Cerebellar cortex (tissue), 1 donor: ENCODE measurements at regions not wholly inside any gene's neighbourhood (a gene's known extent, or its start where the extent isn't known, plus 50 kb on each side); places are given as distances from the start of the nearest gene placed in this dataset.
A peak's percentile ranks its signal among the peaks of the same experiment; 100 is the strongest.
"Not testable (repeated sequence)": the region's sequence is repeated elsewhere in the genome, so short reads cannot be mapped to it uniquely, and the experiment has no call there.

Experiments
- DNase-seq: peaks from one replicate; pipeline ENCODE4 v3.0.0-alpha.2; 2015; ENCODE audit warnings: low spot score

DNA sequence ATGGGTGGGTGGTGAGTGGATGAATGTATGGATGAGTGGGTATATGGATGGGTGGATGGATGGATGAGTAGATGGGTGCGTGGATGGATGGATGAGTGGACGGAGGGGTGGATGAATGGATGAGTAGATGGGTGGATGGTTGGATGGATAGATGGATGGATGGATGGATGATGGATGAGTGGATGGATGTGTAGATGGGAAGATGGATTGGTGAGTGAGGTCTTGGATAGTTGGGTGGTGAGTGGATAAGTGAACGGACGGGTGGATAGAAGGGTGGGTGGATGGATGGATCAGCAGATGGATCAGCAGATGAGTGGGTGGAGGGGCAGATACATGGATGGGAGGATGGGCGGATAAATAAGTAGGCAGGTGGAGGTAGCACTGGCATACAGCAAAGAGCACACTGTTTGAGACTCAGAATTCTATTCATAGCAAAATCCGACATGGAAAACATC lies 163.5 kb downstream of the C9orf50 start:
- no peak for DNase-seq

DNA sequence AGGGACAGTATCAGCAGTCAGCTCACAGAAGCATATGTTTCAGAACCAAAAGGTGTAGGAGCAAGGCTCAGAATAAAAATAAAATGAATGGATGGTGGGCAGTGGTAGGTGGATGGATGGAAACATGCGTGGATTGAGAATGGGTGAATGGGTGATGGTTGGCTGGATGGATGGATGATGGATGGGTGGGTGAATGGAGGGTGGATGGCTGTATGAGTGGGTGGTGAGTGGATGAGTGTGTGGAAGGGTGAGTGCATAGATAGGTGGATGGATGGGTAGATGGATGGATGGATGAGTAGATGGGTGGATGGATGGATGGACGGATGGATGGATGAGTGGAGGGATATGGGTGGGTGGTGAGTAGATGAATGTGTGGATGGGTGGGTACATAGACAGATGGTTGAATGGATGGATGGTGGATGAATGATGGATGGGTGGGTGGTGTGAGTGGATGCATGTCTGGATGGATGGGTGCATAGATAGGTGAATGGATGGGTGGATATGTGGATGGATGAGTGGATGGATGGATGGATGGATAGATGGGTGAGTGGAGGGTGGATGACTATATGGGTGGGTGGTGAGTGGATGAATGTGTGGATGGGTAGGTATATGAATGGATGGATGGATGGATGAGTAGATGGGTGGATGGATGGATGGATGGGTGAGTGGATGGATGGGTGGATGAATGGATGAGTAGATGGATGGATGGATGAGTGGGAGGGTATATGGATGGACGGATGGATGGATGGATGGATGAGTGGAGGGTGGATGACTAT lies 164.2 kb downstream of the C9orf50 start:
- DNase-seq: no peak

DNA sequence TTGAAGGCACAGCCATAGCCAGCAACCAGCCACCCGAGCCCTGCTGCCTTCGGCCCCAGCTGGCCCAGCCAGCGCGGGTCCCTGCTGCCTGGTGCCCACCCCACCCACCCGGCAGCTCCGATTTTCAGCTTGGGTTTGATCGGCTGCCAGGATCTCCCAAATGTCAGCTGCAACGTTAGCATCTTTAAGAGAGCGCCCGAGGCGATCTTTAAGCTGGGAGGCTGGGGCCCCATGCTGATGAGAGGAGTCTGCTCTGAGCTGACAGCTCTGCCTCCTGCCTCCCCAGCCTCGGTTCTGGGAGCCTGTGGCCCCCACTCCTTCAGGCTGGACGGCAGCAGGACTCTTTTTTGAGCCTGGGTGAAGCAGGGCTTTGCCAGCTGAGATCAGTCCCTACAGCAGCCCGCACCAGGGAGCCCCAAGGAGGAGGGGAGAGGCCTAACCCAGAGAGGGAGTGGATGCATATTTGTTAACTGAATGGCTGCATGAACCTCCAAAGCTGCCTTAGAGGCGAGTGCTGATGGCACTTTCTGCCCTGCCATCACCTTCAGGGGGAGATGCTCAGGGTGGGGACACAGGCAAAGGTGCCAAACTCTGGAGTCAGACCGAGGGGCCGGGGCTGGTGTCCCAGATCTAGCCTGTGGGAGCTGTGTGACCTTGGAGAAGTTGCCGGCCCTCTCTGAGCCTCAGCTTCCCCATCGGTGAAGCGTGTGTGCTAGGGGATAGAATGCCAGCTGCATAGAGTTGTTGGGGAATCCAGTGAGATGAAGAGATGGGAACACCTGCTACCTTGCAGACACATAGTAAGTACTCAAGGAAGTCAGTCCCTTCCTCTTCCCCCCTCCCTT lies 165.5 kb downstream of the C9orf50 start:
- DNase-seq: no peak

DNA sequence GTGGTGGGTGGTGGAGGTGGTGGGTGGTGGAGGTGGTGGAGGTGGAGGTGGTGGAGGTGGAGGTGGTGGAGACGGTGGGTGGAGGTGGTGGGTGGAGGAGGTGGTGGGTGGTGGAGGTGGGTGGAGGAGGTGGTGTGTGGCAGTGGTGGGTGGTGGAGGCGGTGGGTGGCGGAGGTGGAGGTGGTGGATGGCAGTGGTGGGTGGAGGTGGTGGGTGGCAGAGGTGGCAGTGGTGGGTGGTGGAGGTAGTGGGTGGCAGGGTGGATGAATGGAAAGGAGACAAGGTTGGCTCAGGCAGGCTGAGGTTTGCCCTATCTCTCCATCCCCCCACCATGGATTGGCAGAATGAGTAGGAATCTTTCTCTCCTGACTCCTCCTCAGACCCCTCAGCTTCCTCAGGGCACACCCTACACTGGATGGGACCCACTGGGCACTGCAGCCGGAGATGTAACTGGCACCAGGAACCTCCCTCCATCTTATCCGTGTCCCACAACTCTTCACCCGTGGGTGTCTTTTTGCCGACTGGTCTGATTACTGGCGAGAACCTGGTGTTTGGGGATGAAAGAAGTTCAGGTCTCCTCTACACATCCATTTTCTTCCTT lies 166.3 kb downstream of the C9orf50 start:
- DNase-seq: no peak

DNA sequence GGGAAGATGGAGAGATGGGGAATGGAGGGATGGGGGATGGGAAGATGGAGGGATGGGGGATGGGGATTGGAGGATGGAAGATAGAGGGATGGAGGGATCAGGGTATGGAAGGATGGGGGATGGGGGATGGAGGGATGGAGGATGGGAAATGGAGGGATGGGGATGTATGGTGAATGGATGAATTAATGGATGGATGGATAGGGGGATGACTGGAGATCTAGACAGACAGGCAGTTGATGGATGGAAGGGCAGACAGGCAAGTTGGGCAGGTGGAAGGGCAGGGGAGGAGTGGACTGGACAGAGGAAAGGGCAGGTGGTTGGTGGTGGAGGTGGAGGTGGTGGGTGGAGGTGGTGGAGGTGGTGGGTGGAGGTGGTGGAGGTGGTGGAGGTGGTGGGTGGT lies 167.2 kb downstream of the C9orf50 start:
- DNase-seq: no peak

DNA sequence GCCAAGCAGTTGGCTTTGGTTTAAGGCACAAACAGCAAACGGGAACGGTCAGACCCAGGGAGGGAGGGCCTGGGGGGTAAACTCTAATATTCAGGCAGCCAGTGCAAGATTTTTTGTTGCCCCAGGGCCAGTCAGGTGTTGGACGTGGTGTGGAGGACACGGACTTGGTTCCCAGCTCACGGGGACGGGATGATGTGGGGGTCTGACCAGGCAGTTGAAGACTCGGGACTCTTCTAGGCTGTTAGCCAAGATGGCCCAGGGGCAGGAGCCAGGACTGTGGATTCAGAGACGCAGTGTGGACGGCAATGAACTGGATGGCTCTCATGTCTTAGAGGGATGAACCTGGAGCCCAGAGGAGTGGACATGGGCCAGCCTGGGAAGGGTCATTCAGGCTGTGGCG lies 169.2 kb downstream of the C9orf50 start:
- no peak for DNase-seq

DNA sequence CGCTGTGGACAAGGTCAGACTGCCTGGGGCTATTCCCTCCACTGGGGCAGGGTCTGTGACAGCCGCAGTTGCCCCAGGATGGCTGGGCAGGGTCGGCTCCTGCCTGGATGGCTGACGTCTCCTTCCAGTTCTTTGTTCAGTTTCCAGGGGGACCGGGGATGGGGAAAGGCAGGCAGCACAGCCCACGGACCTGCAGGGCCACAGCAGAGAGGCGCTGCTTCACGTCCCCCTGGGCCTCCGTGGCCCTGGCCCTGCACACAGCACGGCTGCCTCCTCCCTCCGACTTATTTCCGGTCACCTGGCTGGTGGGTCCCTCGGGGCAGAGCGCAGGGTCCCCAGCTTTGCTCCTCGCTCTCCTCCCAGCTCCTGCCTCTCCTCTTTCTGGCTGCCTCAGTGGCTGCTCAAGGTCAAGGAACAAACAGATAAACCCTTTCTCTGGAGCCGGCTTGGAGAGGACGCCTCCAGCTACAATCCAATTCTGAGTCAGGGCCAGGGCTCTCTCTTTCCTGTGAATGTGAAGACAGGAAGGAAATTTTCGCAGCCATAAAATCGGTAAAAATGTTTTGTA lies 169.7 kb downstream of the C9orf50 start:
- no peak for DNase-seq

DNA sequence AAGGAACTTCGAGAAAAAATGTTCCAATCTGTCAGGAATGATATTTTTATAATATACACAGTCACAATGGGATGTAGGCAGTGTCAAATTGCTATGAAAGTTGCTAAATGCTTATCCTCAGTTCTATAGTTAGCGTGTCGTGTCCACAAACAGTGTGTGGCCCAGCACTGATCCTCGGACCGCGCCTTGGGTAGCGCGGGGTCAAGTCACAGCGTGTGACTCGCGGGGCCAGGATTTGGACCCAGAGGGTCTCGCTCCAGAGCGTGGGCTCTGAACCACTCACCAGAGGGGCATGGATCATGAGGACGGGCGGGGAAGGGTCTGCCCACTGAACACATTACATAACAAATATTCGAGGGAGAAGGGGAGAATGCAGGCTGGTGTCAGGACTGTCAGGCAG lies 171.8 kb downstream of the C9orf50 start:
- DNase-seq: no peak

DNA sequence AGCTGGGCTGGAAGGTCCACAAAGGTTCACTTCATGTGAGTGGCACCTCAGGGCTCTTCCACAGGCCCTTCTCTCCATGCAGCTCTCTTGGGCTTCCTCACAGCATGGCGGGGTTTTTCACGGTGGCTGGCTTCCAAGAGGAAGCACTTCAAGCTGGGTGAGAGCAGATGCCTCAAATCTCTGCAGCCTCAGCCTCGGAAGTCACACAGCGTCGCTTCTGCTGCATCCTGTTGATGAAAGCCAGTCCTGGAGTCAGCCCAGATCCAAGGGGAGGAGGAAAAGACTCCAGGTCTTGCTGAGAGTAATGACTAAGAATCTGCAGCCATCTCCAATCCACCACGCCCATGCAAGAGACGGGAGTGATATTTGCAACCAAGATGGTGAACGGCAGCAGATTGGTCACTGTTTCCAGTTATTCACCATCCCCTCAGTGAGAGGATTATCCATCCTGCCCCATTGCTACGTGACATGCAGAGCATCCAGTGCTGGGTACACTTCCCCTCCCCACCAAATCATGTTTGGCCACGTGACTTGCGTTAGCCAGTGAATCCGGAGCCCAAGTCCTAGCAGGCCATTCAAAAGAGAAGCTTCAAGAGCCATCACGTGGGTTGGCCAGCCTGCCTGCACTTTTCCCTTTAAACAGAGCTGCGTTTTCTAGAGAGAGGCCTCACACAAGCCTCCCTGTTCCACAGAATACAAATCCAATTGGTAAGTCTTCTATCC lies 173.9 kb downstream of the C9orf50 start:
- DNase-seq: peak; percentile 78

DNA sequence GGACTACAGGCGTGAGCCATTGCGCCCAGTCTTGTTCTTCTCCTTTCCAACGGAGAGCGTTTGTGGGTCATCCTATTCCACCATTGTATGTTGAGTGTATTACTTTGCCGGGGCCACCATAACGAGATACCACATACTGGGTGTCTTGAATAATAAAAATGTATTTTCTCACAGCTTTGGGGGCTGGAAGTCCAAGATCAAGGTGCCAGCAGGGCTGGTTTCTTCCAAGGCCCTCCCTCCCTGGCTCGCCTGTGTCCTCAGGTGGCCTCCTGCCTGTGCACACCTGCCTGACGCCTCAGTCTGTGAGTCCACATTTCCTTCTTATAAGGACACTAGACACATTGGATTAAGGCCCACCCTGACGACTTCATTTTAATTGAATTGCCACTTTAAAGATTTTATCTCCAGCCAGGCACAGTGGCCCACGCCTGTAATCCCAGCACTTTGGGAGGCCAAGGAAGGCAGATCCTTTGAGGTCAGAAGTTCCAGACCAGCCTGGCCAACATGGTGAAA lies 175.1 kb downstream of the C9orf50 start:
- no peak for DNase-seq

DNA sequence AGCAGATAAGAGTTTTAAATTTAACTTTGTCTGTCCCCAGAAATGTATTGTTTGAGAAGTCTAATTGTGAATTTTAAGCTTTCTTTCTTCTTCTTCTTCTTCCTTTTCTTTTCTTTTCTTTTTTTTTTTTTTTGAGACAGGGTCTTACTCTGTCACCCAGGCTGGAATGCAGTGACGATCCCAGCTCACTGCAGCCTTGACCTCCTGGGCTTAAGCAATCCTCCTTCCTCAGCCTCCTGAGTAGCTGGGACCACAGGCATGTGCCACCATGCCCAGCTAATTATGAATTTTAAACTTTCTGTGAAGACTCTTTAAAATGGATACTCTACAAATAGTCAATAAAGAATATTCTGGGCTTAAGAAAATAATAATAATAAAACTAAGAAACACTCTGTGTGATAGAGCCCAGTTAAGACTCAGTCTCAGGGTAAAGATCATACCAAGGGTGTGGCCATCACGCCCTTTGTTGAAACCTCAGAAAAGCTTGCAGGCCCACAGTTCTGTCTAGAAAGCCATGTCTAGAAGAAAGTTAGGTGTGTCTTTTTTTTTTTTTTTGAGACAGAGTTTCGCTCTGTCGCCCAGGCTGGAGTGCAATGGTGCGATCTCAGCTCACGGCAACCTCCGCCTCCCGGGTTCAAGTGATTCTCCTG lies 177.3 kb downstream of the C9orf50 start:
- not testable (repeated sequence) for DNase-seq

DNA sequence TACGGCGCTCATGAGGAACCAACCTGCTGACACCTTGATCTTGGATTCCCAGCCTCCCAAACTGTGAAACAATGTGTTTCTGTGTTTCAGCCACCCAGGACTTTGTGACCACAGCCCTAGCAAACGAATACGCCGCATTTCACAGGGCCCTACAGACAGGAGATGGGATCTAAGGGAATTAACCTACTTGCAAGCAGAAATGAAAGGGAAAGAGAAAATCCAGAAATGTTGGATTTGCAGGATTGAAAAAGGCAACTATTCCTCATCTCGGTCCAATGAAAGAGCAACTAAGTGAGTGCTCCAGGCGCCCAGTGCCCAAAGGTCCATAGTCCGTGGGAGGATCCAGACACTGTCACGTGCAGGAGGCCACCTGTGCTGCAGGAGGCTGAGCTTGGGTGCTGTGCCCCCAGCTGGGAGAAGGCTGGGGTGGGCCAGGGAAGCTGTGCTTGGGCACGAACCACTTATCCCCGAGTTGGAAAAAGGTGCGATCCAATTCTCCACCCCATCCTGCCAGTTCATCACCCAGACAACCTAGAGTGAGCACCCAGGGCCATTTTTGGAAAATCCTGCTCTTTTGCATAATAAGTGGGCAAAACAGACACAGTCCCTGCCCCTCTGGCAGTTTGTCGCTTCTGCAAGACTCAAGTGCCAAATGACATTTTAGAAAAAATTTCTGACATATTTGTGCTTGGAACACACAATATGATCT lies 177.9 kb downstream of the C9orf50 start:
- no peak for DNase-seq

DNA sequence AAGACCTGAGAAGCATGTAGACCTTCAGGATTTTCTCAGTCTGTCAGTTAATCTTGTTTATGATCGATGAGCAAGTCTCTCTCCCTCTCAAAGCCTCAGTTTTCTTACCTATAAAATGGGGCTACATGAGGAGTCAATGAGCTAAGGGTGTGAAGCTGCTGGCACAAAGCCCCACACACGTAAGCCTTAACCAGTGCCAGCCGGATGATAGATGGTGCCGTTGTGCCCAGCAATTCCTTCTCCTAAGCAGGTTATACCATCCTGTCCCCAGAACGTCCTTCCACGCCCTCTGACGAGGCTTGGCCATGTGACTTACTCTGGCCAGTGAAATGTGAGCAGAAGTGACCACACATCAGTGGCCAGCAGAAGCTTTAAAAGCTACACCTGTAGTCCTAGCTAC lies 179.0 kb downstream of the C9orf50 start:
- DNase-seq: no peak

DNA sequence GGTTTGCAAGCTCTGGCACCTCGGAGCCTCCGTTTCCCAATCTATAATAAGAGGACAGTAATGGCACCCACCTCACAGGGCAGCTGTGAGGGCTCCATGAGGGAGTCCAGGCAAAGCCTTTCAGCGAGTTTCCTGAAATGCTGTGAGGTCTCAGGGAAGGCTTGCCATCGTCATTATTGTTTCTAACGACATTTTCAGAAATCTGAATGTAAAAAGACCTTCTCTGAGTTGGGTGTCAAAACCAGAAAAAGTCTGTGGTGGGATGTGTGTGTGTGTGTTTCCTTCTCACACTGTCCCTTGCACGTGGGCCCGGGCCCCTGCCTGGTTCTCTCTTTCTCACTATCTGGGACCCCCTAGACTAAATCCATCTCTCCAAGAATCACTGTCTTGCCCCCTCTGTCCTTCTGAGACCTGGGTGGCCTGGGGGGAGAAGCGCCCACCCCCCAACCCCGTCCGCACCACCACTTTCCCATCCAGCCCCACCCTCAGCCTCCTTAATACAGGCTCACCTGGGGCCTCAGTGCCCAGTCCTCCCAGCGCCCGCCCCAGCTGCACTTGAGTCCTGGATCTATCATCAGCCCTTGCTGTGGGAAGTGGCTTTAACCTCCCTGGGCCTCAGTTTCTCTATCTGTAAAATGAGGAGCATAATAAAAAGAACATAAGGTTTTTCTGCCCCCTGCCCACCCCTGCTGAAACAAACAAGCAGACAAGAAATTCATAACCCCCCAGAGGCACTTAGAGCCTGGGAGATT lies 180.3 kb downstream of the C9orf50 start:
- DNase-seq: no peak

DNA sequence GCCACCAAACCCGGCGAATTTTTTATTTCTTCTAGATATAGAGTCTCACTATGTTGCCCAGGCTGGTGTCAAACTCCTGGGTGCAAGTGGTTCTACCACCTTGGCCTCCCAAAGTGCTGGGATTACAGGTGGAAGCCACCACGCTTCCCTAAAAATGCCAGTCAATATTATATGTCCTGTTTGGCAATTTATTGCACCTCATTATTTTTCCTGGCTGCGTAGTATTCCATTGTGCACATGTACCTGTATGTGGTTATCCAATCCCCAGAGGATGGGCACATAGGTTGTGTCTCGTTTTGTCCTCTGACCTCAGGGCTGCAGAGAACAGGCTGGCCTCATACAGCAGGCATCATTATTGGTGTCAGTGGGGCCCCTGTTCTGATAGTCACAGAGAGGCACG lies 181.7 kb downstream of the C9orf50 start:
- DNase-seq: no peak

DNA sequence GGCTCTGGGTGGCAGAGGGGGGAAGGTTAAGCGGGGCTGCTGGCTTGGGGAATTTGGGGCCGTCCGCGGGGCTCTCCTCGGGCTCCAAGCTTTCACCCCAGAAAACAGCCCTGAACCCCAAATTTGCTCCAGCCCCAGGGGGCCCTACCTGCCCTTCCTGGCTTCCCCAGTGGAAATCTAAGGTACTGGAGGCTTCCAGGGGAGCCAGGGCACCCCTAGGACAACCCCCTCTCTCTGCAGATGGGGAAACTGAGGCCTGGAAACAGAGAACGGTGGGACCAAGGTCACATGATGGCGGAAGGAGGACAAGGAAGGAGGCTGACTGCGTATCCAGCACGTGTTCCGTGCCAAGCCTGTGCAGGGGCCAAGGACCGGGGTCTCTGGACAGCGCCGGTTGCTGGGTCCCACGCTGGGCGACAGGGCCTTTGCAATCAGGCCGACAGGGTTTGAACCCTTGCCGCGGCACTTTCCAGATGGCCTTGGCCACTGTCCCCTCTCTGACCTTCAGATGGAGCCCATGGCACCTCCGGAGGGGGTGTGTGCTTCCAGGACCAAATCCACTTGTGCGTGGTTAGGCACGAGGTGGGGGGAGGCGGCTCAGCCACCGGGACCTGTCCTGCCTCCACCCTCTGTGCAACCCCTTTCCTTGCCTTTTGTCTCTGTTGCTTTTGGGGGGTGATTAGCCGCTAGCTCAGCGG lies 183.1 kb downstream of the C9orf50 start:
- no peak for DNase-seq

DNA sequence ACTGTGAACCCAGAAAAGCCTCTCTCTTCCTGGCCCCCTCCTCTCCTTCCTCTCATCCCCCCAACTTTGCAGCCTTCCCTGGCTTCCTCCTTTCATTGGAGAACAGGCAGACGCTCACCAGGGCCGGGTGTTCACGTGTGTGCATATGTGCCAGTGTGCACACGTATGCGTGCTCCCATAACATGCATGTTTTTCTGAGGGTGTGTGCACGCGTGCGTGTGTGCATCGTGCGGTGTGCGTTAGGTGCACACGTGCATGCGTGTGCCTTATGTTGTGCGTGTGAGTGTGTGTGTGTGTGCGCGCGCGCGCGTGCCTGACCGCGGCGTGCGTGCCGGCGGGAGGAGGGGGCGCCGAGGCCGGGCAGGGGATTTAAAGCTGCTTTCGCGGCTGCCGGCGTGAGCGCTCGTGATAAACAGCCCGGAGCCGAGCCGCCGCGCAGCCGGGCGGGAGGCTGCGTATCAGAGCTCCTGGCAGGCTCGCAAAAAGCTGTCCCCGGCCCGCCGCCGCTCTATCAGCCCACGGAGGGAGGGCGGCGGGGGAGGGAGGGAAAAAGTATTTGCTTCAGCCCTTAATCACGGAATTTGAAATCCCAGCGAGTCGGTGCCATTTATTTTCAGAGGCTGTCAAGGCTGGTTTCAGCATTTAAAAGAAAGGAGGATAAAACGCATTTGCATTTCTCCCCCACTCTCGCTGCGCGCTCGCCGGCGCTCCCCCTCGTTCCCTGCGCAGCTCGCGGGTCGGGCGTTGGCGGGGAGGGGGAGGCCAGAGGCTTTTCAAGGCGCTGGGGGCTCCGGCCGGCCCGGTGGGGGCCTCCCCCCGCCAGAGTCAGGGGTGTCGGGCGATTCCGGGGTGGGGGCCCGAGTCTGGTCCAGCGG lies 183.9 kb downstream of the C9orf50 start:
- peak; percentile 70 for DNase-seq
